IPS-NIHi11 (cell line): ENCODE measurements at regions not wholly inside any gene's neighbourhood (a gene's known extent, or its start where the extent isn't known, plus 50 kb on each side); places are given as distances from the start of the nearest gene placed in this dataset.

ENCODE experiments used
- DNase-seq: peaks from one replicate; pipeline ENCODE4 v3.0.0; 2012; ENCODE audit warnings: mixed read lengths, low spot score

DNA sequence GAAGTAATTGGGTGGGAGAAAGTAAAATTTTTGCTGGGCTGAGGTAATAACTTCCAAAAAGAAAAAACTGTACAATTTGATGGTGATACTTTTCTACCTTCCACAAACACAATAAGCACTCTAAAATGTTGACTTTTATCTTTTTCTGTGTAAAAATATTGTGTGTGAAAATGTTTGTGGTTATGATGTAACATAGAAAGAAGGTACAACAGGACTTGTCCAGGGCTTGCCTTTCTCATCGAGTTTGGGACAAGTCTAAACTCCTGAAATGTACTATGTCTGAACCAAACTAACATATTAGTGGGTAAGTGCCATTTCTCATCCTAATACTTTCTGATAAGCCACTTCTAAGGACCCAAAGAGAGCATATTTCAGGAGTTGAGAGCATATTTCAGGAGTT lies 174.2 kb upstream of the PDGFD start:
- no peak for DNase-seq

DNA sequence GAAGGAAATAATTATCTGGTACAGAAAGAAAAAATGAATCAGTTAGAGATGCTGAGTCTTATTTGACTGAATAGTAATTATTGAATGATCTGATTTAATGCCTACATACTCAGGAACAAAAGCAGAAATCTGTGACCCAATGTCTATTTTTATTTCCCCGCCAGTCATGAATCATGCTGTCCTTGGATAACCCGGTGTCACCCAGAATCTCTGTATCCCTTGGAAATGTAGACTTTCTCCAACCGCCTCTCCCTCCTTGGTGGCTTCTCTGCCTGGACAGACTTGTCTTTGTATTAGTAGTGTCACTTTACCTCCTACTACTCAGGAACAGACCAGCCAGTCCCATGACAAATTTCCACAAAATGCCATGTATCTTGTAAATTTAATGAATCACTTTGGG lies 173.3 kb upstream of the PDGFD start:
- DNase-seq = no peak

DNA sequence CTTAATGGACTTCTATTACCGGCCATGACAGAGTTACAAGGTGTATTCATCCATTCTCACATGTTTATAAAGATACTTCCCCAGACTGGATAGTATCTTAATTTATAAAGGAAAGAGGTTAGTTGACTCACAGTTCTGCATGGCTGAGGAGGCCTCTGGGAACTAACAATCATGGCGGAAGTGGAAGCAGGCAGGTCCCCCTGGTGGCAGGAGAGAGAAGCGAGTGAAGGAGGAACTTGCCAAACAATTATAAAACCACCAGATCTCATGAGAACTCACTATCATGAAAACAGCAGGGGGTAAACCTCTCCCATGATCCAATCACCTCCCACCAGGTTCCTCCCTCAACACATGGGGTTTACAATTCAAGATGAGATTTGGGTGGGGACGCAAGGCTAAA lies 170.0 kb upstream of the PDGFD start:
- no peak for DNase-seq

DNA sequence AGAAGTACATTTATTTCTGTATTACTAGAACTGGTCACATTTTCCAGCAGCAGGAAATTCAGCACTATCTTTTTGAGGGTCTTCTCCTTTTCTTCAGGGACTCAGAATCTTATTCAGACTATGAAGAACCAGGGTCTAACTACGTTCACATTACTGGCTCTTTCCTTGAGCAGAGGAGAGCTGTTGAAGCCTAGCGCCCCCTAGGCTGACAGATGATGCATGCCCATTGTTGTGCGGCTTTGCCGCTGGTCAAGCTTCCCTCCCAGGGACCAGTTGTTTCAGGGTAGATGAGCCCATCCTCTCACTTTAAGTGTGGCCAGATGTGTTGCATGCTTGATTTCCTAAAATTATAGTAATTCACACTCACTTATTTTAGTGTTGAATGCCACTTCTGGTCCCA lies 168.2 kb upstream of the PDGFD start:
- DNase-seq = peak; percentile 63

DNA sequence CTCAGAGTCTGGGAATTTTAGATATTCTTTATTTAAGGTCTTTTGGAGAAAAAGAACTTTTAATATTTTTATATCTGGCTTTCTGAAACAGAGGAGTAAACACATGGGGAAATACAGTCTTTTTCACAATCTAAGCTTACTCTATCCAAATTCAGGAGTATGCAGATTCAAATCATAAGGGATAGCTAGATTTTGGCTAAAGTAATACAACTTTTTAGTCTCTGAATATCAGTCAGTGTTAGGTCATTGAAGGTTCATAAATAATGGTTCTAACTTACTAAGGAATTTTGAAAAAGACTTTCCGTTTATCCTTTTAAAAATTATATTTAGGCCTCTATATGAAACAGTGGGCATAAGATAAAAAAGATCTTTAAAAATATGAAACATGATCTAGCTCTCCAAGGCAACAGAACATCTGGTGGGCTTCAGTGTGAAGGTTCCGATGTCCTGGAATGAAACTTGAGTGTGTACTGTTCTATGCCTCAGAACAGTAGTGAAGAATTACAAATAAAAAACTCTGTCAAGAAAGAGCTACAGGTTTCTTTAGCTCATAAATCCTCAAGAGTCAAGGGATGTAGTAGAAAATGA lies 165.2 kb upstream of the PDGFD start:
- DNase-seq = no peak

DNA sequence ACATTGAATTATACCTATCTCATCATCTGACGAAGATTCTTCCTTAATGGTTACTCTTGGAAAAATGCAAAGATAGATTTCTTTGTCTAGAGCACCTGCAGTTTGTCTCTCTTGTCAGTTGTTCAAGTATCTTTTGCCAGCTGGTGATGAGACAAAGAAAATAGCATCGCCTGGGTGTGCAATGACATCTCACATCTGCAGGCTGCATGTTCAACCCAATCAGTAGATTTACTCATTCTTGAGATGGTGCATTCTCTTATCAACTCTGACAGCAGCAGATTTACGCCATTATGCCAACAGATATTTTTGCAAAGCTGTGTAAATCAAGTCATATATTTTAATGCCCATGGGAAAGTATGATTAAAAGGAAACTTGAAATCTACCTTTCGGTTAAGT lies 164.6 kb upstream of the PDGFD start:
- DNase-seq = no peak

DNA sequence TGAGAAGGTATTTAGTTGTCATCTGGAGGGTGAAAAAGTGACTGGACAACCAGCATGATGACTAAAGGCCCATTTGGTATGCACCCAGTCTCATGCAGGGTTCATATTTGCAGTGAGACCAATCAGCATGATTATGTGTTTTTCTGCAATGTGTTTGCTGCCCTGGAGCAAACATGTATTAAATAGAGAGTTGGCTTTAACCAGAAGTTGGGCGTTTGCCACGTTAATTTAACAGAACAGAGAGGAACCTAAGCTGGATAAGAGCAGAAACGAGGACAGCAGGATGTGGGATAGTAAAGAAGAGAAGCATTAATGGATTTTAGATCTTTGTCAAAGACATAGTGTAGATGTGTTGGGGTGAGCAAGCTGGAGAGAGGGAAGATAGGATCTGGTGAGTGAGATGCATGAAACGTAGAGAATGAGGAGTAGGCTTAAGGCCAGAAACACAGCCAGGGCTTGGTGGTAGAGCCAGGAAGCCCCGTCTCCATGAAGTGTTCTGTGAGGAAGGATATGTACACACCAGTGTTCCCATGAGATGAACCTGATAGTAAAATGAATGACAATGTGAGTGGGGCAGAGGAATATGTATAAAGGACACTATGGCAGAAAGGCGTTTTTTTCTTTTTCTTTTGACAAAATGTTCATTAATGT lies 164.0 kb upstream of the PDGFD start:
- DNase-seq = no peak

DNA sequence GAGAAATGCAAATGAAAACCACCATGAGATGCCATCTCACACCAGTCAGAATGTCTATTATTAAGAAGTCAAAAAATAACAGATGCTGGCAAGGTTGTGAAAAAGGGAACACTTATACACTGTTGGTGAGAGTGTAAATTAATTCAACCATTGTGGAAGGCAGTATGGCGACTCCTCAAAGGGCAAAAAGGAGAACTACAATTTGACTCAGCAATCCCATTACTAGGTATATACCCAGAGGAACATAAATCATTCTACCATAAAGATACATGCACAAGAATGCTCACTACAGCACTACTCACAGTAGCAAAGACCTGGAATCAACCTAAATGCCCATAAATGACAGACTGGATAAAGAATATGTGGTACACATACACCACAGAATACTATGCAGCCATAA lies 161.1 kb upstream of the PDGFD start:
- no peak for DNase-seq

DNA sequence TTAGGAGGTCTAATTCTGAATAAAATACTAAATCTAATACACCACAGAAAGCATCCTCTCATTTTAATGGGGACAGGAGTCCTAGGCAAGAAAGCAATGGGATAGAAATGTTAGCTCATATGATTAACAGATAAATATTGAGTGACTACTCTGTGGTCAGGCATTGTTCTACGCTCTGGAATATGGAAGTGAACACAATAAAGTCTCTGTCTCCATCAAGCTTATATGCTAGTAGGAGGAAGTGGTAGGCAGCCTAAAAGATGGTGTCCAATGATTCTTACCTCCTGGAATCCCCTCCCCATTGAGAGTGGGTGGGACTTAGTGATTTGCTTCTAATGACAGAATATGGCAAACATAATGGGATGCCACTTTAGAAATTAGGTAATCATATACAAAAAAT lies 160.3 kb upstream of the PDGFD start:
- no peak for DNase-seq

DNA sequence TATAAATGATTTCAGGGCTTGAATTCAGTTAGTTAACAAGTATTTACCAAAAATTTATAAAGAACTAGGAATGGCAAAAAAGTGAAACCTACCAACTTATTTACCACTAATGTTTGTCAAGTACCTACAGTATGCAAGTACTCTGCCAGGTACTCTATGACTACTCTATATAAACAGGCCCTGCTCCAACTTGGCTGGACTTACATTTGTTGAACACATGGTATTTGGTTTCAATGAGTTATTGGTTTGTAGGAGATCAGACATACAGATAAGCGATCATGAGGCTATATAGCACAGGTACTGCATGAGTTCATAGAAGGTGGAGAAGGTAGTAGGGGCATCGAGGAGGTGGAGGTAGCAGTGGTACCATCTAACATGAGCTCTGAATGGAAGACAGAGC lies 159.9 kb upstream of the PDGFD start:
- no peak for DNase-seq

DNA sequence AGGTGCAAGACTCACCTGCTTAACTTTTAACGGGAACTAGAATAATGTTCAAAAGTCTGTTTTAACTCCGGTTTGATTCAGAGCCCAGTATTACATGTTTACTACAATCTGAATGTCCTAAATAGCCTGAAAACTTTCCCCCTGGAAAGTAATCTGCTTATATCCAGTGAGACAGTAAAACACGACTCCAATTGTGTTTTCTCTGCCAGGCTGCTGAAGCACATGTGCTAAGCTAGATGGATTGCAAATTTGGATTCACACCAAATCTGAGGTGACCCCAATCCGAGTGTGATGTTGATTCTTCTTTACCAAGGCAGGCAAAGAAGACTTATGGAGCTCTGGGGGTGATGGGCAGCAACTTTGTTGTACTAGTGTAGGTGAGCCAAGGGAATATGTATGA lies 158.7 kb upstream of the PDGFD start:
- no peak for DNase-seq

DNA sequence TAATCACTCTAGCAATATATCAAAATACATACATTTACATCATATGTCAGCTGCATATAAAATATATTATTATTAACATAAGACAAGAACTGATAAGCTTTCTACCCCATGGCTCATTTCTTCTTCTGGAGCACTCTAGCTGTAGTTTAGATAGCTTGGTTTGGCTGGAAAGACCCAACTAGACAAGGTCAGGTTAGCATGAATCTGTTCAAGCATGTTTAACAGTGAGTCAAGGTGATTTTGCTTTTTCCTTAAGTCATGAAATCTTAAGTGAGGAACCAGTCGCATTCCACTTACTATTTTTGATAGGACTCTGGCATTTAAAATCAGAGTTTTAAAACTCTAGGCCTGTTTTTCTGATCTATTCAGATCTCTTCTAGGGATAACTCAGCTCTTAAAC lies 157.0 kb upstream of the PDGFD start:
- DNase-seq = no peak

DNA sequence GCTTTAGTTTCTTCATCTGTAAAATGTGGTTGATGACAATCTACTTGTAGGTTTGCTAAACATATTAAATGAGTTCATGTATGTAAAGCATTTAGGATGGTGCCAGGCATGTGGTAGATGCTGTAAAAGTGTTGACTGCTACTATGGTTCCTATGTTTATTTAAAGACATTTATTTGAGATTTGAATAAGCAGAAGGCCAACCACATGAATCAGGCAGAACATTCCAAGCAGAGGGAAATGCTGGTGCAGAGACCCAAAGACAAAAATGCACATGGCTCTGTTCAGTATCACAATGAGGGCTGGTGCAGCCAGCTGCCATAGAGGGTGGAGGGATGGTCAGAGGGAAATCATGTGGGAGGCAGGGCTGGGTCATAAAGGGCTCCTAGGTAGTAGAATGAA lies 156.2 kb upstream of the PDGFD start:
- no peak for DNase-seq

DNA sequence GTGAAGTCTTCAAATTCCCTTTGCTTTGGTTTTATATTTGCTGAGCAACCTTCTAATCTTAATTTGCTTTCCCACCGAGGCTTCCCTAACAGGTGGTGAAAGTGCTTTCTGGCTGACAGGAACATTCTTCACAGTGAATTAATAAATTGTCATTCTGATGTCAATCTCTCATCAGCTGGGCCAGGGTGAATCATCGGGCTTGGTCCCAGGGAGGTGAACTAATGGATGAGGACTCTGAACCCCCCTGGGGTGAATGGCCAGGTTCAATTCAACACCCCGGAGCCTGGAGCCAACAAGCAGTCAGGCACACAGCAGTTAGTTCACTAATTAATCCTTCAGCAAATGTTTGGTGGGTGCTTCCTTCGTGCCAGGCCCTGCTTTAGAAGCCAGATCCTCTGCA lies 155.4 kb upstream of the PDGFD start:
- no peak for DNase-seq

DNA sequence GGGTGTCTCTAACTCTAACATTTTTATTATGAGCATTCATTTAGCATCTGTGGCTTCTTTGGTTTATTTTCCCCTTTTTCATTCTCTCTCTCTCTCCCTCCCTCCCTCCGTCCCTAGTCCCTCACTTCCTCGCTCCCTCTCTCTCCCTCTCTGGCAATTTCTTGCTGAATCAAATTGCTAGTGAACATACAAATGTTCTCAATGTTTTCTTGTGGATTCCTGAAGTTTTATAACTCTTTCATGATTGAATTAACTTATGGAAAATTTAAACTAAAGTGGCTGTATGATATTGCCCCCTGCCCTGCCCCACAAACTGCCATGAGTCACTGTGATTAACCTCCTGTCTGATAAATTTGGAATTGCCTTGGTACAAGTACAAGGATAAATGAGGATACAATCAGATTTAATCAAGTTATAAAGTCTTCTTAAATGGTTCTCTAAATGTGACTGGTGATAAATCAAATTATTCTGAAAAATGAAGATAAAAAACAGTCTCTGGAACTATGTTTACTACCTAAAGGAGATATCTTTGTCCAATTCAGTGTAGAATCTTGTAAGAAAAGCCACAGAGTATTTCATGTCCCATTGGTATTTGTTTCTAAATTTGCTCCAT lies 143.0 kb upstream of the PDGFD start:
- no peak for DNase-seq

DNA sequence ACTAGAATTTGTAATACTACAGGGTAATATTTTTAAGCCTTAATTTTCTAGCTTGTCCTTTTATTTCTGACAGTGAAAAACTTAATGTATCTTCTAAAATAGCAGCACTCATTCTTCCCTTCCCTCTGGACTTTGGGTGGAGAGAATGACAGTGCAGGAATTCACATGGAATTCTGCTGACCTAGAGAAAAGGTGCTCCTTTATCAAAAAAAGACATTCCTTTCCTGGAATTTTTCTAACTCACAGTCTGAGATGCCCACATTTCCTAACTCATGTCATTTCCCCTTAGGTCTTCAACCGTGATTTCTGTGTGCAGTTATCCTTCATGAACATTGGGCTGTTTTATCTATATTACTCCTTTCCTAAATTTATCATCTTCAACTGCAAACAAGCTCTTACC lies 137.8 kb upstream of the PDGFD start:
- DNase-seq = no peak

DNA sequence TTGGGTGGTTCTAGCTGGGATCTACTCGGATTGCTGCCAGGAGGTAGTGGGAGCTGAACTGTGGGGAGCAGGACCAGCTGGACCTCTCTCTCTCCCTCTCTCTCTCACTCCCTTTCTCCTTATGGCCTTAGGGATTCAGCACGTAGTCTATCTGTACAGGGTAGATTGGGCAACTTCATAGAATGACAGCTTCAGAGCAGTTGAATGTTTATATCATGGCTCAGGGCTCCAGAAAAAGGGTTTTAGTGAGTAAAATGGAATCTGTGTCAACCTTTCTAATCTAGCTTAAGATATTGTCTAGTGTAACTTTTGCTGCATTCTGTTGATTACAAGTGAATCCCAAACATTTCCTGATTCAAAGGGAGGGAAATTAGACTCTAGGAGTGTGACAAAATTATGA lies 127.7 kb upstream of the PDGFD start:
- no peak for DNase-seq

DNA sequence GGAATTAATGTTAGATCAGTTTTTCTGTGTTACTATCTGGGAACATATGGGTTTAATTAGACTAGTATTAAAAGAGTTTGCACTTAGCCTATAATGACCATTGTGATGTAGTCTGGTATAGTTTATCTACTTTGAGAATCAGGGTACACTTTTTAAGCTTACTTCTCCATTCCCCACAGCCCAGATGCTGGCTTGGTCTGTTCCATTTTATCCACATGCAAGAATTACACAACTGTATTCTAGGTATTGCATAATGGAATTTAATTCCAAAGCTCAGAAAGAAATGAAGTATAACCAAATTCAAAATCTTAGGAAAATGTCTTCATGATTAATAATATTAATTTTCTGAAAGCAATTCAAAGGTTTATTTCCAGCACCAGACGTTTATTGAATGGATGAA lies 122.2 kb upstream of the PDGFD start:
- DNase-seq = no peak

DNA sequence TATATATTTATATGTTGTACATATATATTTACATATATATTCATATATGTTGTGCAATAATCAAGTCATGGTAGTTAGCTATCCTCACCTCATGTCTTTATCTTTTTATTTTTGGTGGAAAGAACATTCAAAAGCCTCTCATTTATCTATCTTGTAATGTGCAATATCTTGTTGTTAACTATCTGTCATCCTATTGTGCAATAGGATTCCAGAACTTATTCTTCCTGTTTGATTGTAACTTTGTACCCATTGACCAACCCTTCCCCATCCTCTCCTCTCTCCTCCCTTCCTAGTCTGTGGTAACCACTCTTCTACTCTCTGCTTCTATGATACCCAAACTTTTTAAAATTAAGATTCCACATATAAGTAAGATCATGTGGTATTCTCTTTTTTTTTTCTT lies 115.6 kb upstream of the PDGFD start:
- DNase-seq = no peak

DNA sequence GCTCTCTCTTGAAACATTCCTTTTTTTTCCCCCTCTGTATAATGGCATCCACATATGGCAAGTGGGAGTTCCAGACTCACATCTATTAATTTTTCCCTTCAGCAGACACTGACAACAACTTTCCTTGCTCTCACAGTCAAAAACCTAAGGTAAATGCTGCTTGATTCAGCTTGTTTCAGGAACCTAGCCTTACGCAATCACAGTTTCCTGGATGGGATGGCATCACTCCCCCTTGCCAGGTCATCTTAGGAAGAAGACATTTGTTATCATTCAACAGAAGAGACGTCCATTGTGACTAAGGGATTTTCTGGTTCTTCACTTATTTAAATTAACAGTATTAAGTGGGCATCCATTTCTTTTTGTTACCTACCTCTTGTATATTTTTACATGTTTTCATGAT lies 112.0 kb upstream of the PDGFD start:
- no peak for DNase-seq

DNA sequence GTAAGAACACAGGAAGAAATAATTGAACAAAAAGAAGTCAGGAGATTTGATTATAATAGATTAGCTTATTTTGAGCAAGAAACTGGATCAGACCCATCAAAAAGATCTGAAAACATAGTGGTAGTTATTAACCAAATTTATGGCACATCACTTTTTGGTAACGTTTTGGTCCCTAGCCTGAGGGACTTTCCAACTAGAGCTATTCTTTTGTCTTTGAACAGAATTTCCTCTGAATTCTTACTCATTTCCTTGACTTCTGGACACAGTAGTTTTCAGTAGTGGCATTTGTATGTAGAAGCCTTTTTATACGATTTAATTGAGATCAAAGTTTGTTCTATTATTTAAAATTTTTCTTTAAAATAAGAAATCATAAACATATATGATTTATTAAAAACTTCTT lies 96.5 kb upstream of the PDGFD start:
- DNase-seq = no peak

DNA sequence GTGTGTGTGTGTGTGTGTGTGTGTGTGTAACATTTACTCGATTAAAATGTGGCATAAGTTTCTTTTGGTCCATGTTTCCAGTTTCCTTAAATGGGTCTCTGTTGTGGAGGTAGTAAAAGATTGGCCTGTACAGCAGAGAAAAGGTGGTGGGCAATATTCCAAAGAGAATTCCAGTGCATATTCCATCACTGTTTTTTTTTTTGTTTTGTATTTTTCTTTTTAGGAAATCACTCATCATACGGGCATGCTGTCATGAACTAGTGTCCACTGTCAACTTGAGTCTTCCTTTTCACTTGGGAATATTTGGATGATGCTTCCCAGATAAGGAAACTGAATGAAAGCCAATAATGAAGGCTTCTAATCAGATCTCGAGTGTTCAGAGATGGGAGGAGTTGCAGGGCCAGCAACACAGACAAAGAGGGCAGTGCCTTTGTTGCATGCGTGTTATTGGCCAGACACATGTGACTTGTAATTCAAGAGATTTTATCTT lies 95.2 kb upstream of the PDGFD start:
- no peak for DNase-seq

DNA sequence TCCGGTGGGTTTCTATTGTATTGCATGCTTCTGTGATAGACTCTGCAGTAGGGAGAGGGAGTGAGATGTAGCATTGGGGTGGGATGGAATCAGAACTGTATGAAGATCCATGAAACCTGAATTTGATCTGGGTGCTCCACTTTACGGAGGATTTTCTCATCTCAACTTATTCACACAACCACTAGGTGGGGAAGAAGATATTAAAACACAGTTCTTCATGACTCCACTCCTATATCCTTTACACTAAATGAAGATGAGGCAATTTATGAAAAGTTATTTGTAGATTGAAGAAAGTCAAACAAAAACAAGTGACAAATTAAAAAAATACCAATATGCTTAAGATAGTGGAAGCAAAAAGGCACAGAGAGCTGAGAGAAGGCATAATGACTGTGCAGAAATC lies 92.6 kb upstream of the PDGFD start:
- no peak for DNase-seq

DNA sequence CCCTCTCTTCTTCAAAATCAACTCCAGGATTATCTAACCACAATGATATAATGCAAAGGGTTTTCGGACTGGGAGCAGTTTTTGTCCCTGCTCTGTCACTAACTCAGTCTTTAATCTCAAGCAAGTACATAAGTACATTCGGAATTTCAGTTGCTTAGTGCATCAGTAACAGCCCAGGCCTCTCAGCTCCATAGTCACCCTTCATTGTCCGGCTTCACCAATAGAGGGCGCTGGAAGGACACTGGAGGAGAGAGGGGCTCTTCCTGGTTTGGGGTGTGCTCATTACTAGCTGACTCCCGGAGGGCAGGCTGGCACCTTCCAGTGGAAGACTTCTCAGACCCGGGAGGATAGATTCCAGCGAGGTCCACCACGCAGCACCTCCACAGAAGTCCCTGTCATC lies 90.4 kb upstream of the PDGFD start:
- peak; percentile 82 for DNase-seq
